Neural progenitor cell (in vitro differentiated cells): ENCODE measurements at regions not wholly inside any gene's neighbourhood (a gene's known extent, or its start where the extent isn't known, plus 50 kb on each side); places are given as distances from the start of the nearest gene placed in this dataset.

Experiments used
- DNase-seq: peaks from one replicate; pipeline ENCODE4 v3.0.0-alpha.2; 2016; ENCODE audit warnings: low spot score
- H2AFZ ChIP-seq: fragments of 200-600 bp; sonication (generic); replicated peaks from 2 replicates; pipeline ENCODE4 v1.6.1; 2016; ENCODE audit warnings: antibody characterized with exemption
- H3F3A ChIP-seq: fragments of 200-600 bp; sonication (generic); 2 replicates; pipeline ENCODE4 v1.6.1; 2016; ENCODE audit warnings: antibody characterized with exemption, low read depth
- H3K27ac ChIP-seq: fragments of 200-600 bp; sonication (generic); 2 replicates; pipeline ENCODE4 v1.5.1; 2016; ENCODE audit warnings: mild to moderate bottlenecking
- H3K27me3 ChIP-seq: fragments of 200-600 bp; sonication (generic); 2 replicates; pipeline ENCODE4 v1.6.1; 2016; ENCODE audit warnings: mild to moderate bottlenecking, moderate library complexity
- H3K36me3 ChIP-seq: fragments of 200-600 bp; sonication (generic); 2 replicates; pipeline ENCODE4 v1.5.1; 2016
- H3K4me1 ChIP-seq: fragments of 200-600 bp; sonication (generic); 2 replicates; pipeline ENCODE4 v1.6.1; 2016; ENCODE audit warnings: mixed run types
- H3K4me2 ChIP-seq: fragments of 200-600 bp; sonication (generic); 2 replicates; pipeline ENCODE4 v1.6.1; 2016
- H3K4me3 ChIP-seq: fragments of 200-600 bp; sonication (generic); 2 replicates; pipeline ENCODE4 v1.5.1; 2016
- H3K79me2 ChIP-seq: fragments of 200-600 bp; sonication (generic); 2 replicates; pipeline ENCODE4 v1.6.1; 2016; ENCODE audit warnings: low read depth
- H3K9ac ChIP-seq: fragments of 200-600 bp; sonication (generic); 2 replicates; pipeline ENCODE4 v1.6.1; 2016
- H3K9me3 ChIP-seq: fragments of 200-600 bp; sonication (generic); 2 replicates; pipeline ENCODE4 v1.5.1; 2016; ENCODE audit warnings: low read depth
- H4K20me1 ChIP-seq: fragments of 200-600 bp; sonication (generic); 2 replicates; pipeline ENCODE4 v1.6.1; 2016; ENCODE audit warnings: low read depth
- H3K27ac Mint-ChIP-seq: 3 replicates; pipeline ENCODE4 v1.8.0; 2021; ENCODE audit warnings: mixed read lengths
- H3K27me3 Mint-ChIP-seq: 2 replicates; pipeline ENCODE4 v1.8.0; 2022; ENCODE audit warnings: low read depth, mild to moderate bottlenecking, inconsistent platforms, moderate library complexity, mixed read lengths; ENCODE audit not compliant: insufficient read depth
- H3K36me3 Mint-ChIP-seq: 3 replicates; pipeline ENCODE4 v1.8.0; 2021; ENCODE audit warnings: mixed read lengths
- H3K4me1 Mint-ChIP-seq: 3 replicates; pipeline ENCODE4 v1.8.0; 2021; ENCODE audit warnings: mixed read lengths
- H3K4me3 Mint-ChIP-seq: 3 replicates; pipeline ENCODE4 v1.8.0; 2021; ENCODE audit warnings: mild to moderate bottlenecking, moderate library complexity, mixed read lengths
- H3K9me3 Mint-ChIP-seq: 3 replicates; pipeline ENCODE4 v1.8.0; 2020; ENCODE audit warnings: mixed read lengths
- CTCF ChIP-seq: fragments of 200-600 bp; sonication (generic); IDR thresholded peaks from 2 replicates; pipeline ENCODE4 v1.5.1; 2017; ENCODE audit warnings: antibody characterized with exemption, mild to moderate bottlenecking
- EZH2 ChIP-seq: fragments of 200-600 bp; sonication (generic); IDR thresholded peaks from 2 replicates; pipeline ENCODE4 v1.6.1; 2017; ENCODE audit warnings: antibody characterized with exemption, mild to moderate bottlenecking, moderate library complexity
- EZH2phosphoT487 ChIP-seq: fragments of 200-600 bp; sonication (generic); IDR thresholded peaks from 2 replicates; pipeline ENCODE4 v1.6.1; 2017; ENCODE audit warnings: antibody characterized with exemption

- Histone ChIP-seq H3K79me2 (no peaks in the 10 kb centered on the region), H3K4me2 (no peak overlapping the region), H3K4me3 (no peak overlapping the region), H3K9me3 (no peaks in the 10 kb centered on the region), H2AFZ (no peak overlapping the region), H3K27ac (no peak overlapping the region), H3K36me3 (no peaks in the 10 kb centered on the region), H3K4me1 (no peaks in the 10 kb centered on the region), H4K20me1 (no peaks in the 10 kb centered on the region), H3F3A (no peaks in the 10 kb centered on the region), H3K9ac (no peak overlapping the region), H3K27me3 (no peaks in the 10 kb centered on the region)
- H3K36me3 Mint-ChIP-seq, result peaks cover 4% of the 10 kb centered on the region
- H3K27ac Mint-ChIP-seq, result no peak overlapping the region
- peaks cover 29% of the 10 kb centered on the region for H3K9me3 Mint-ChIP-seq
- no peaks in the 10 kb centered on the region for H3K4me1 Mint-ChIP-seq
- DNase-seq, result no peak
- TF ChIP-seq EZH2, result no peak
- no peak for TF ChIP-seq EZH2phosphoT487
- TF ChIP-seq CTCF, result no peak
- H3K27me3 Mint-ChIP-seq, result no peaks in the 10 kb centered on the region
- no peak overlapping the region for H3K4me3 Mint-ChIP-seq
Observed at GRCh38 chr9:115422932-115423440, 305.0 kb upstream of the TNC start.

GRCh38 chr9:115423646-115424045 is 305.7 kb upstream of the TNC start:
- H3K9me3 Mint-ChIP-seq, result peaks cover 29% of the 10 kb centered on the region

GRCh38 chr9:115425601-115426000 is 307.6 kb upstream of the TNC start:
- Histone ChIP-seq H3K27me3 (no peaks in the 10 kb centered on the region), H3F3A (no peaks in the 10 kb centered on the region), H3K4me3 (no peak overlapping the region), H3K36me3 (no peaks in the 10 kb centered on the region), H3K4me2 (no peak overlapping the region), H3K4me1 (no peaks in the 10 kb centered on the region), H3K79me2 (no peaks in the 10 kb centered on the region), H3K9me3 (no peaks in the 10 kb centered on the region), H4K20me1 (no peaks in the 10 kb centered on the region), H3K9ac (no peak overlapping the region), H3K27ac (no peak overlapping the region), H2AFZ (no peak overlapping the region)
- Mint-ChIP-seq H3K27me3 (no peaks in the 10 kb centered on the region), H3K9me3 (peaks cover 26% of the 10 kb centered on the region), H3K4me1 (no peaks in the 10 kb centered on the region), H3K4me3 (no peak overlapping the region), H3K27ac (no peak overlapping the region), H3K36me3 (peaks cover 4% of the 10 kb centered on the region)
- no peak for DNase-seq
- TF ChIP-seq EZH2 (no peak), EZH2phosphoT487 (no peak), CTCF (no peak)

More at GRCh38 chr9:115423646-115424045, 305.7 kb upstream of the TNC start:
- Histone ChIP-seq H3K9me3 (no peaks in the 10 kb centered on the region), H3K4me3 (no peak overlapping the region), H3K27me3 (no peaks in the 10 kb centered on the region), H3K27ac (no peak overlapping the region), H3F3A (no peaks in the 10 kb centered on the region), H3K79me2 (no peaks in the 10 kb centered on the region), H3K4me1 (no peaks in the 10 kb centered on the region), H4K20me1 (no peaks in the 10 kb centered on the region), H3K4me2 (no peak overlapping the region), H3K9ac (no peak overlapping the region), H3K36me3 (no peaks in the 10 kb centered on the region), H2AFZ (no peak overlapping the region)
- H3K27me3 Mint-ChIP-seq, result no peaks in the 10 kb centered on the region
- no peak for DNase-seq
- no peak overlapping the region for H3K27ac Mint-ChIP-seq
- no peak for TF ChIP-seq EZH2phosphoT487
- TF ChIP-seq CTCF, result no peak
- TF ChIP-seq EZH2, result no peak
- peaks cover 4% of the 10 kb centered on the region for H3K36me3 Mint-ChIP-seq
- no peaks in the 10 kb centered on the region for H3K4me1 Mint-ChIP-seq
- no peak overlapping the region for H3K4me3 Mint-ChIP-seq
